ENCODE measurements at regions not wholly inside any gene's neighbourhood (a gene's known extent, or its start where the extent isn't known, plus 50 kb on each side); places are given as distances from the start of the nearest gene placed in this dataset.
"Not testable (repeated sequence)": the region's sequence is repeated elsewhere in the genome, so short reads cannot be mapped to it uniquely, and the experiment has no call there.

GRCh38 chr14:81751198-81751597 is 217.5 kb upstream of the SEL1L start:
- no peak for DNase-seq (ENCODE audit: low spot score)

GRCh38 chr14:81759541-81759940 is 225.9 kb upstream of the SEL1L start:
- DNase-seq (ENCODE audit: low spot score): no peak

- no peak for DNase-seq (ENCODE audit: low spot score)
Measured at GRCh38 chr14:81765651-81766275, 232.1 kb upstream of the SEL1L start.

- DNase-seq (ENCODE audit: low spot score): peak; percentile 5
Measured at GRCh38 chr14:81766321-81766915, 232.8 kb upstream of the SEL1L start.

- peak; percentile 6 for DNase-seq (ENCODE audit: low spot score)
Measured at GRCh38 chr14:81767266-81767995, 233.8 kb upstream of the SEL1L start.

GRCh38 chr14:81771651-81772275 is 238.1 kb upstream of the SEL1L start:
- no peak for DNase-seq (ENCODE audit: low spot score)

GRCh38 chr14:81772381-81772780 is 238.7 kb upstream of the SEL1L start:
- DNase-seq (ENCODE audit: low spot score): no peak

GRCh38 chr14:81776531-81776930 is 242.9 kb upstream of the SEL1L start:
- no peak for DNase-seq (ENCODE audit: low spot score)

GRCh38 chr14:81781798-81782197 is 248.1 kb upstream of the SEL1L start:
- not testable (repeated sequence) for DNase-seq (ENCODE audit: low spot score)

- DNase-seq (ENCODE audit: low spot score): peak; percentile 42
Measured at GRCh38 chr14:81784084-81784483, 250.4 kb upstream of the SEL1L start.

- no peak for DNase-seq (ENCODE audit: low spot score)
Measured at GRCh38 chr14:81797315-81797714, 263.7 kb upstream of the SEL1L start.

GRCh38 chr14:81801921-81802320 is 268.3 kb upstream of the SEL1L start:
- DNase-seq (ENCODE audit: low spot score): no peak

- no peak for DNase-seq (ENCODE audit: low spot score)
Measured at GRCh38 chr14:81802341-81802740, 268.7 kb upstream of the SEL1L start.

GRCh38 chr14:81805785-81806184 is 272.1 kb upstream of the SEL1L start:
- no peak for DNase-seq (ENCODE audit: low spot score)

- DNase-seq (ENCODE audit: low spot score): no peak
Measured at GRCh38 chr14:81811705-81812269, 278.1 kb upstream of the SEL1L start.

GRCh38 chr14:81818271-81818670 is 284.6 kb upstream of the SEL1L start:
- no peak for DNase-seq (ENCODE audit: low spot score)

- DNase-seq (ENCODE audit: low spot score): no peak
Measured at GRCh38 chr14:81819344-81819743, 285.7 kb upstream of the SEL1L start.

- DNase-seq (ENCODE audit: low spot score): no peak
Measured at GRCh38 chr14:81819910-81820309, 286.3 kb upstream of the SEL1L start.

- DNase-seq (ENCODE audit: low spot score): no peak
Measured at GRCh38 chr14:81826081-81826480, 292.4 kb upstream of the SEL1L start.

GRCh38 chr14:81829447-81829846 is 295.8 kb upstream of the SEL1L start:
- DNase-seq (ENCODE audit: low spot score): no peak

GRCh38 chr14:81831128-81831820 is 297.6 kb upstream of the SEL1L start:
- DNase-seq (ENCODE audit: low spot score): no peak

- DNase-seq (ENCODE audit: low spot score): no peak
Measured at GRCh38 chr14:81834308-81834707, 300.7 kb upstream of the SEL1L start.

All from globus pallidus (tissue), 1 donor.